HT-29 (cell line): ENCODE measurements at regions not wholly inside any gene's neighbourhood (a gene's known extent, or its start where the extent isn't known, plus 50 kb on each side); places are given as distances from the start of the nearest gene placed in this dataset.
"Not testable (repeated sequence)": the region's sequence is repeated elsewhere in the genome, so short reads cannot be mapped to it uniquely, and the experiment has no call there.

Experiments
- DNase-seq: peaks from one replicate; pipeline ENCODE4 v3.0.0-alpha.2; 2015; ENCODE audit warnings: low spot score

- DNase-seq = no peak
Measured at GRCh38 chr18:56443166-56443907, 195.1 kb downstream of the TXNL1 start.

GRCh38 chr18:56438480-56438879, 199.9 kb downstream of the TXNL1 start:
- not testable (repeated sequence) for DNase-seq

GRCh38 chr18:56436651-56437050, 201.7 kb downstream of the TXNL1 start:
- no peak for DNase-seq

GRCh38 chr18:56433919-56434318, 204.5 kb downstream of the TXNL1 start:
- DNase-seq = no peak

- peak; percentile 61 for DNase-seq
Measured at GRCh38 chr18:56431551-56431950, 206.8 kb downstream of the TXNL1 start.

- DNase-seq = no peak
Measured at GRCh38 chr18:56423626-56424025, 214.8 kb downstream of the TXNL1 start.

GRCh38 chr18:56421647-56422046, 216.7 kb downstream of the TXNL1 start:
- no peak for DNase-seq

- DNase-seq = not testable (repeated sequence)
Measured at GRCh38 chr18:56420868-56421267, 217.5 kb downstream of the TXNL1 start.

GRCh38 chr18:56414357-56414756, 224.0 kb downstream of the TXNL1 start:
- DNase-seq = no peak

GRCh38 chr18:56413862-56414261, 224.5 kb downstream of the TXNL1 start:
- no peak for DNase-seq

- DNase-seq = no peak
Measured at GRCh38 chr18:56412951-56413350, 225.4 kb downstream of the TXNL1 start.

- DNase-seq = no peak
Measured at GRCh38 chr18:56409736-56410135, 228.7 kb downstream of the TXNL1 start.

- DNase-seq = no peak
Measured at GRCh38 chr18:56407646-56408180, 230.7 kb downstream of the TXNL1 start.

GRCh38 chr18:56402872-56403516, 235.4 kb downstream of the TXNL1 start:
- no peak for DNase-seq

- no peak for DNase-seq
Measured at GRCh38 chr18:56393870-56394269, 244.5 kb downstream of the TXNL1 start.

GRCh38 chr18:56391931-56392590, 246.3 kb downstream of the TXNL1 start:
- DNase-seq = no peak

- no peak for DNase-seq
Measured at GRCh38 chr18:56390626-56391025, 247.8 kb downstream of the TXNL1 start.

- DNase-seq = no peak
Measured at GRCh38 chr18:56389190-56389589, 249.2 kb downstream of the TXNL1 start.

- DNase-seq = no peak
Measured at GRCh38 chr18:56388571-56388970, 249.8 kb downstream of the TXNL1 start.

GRCh38 chr18:56386856-56387255, 251.5 kb downstream of the TXNL1 start:
- DNase-seq = no peak

GRCh38 chr18:56383349-56383748, 255.0 kb downstream of the TXNL1 start:
- DNase-seq = no peak

GRCh38 chr18:56382541-56382940, 255.9 kb downstream of the TXNL1 start:
- DNase-seq = no peak

- DNase-seq = no peak
Measured at GRCh38 chr18:56381196-56381595, 257.2 kb downstream of the TXNL1 start.
